H1 (cell line): ENCODE measurements at regions not wholly inside any gene's neighbourhood (a gene's known extent, or its start where the extent isn't known, plus 50 kb on each side); places are given as distances from the start of the nearest gene placed in this dataset.

Source experiments
- ASH2L ChIP-seq: fragments of 200-600, 300-600 bp; sonication (generic); IDR thresholded peaks from one replicate; pipeline ENCODE4 v1.7.1; 2017; ENCODE audit warnings: low read length
- BRCA1 ChIP-seq: IDR thresholded peaks from 2 replicates; pipeline ENCODE4 v1.6.1; 2012; ENCODE audit warnings: low read depth, low read length, improper control_type of control experiment
- CBX8 ChIP-seq: fragments of 300-800, 300-1000 bp; sonication (generic); IDR thresholded peaks from 2 replicates; pipeline ENCODE4 v1.7.1; 2016; ENCODE audit warnings: low read depth, low read length, borderline replicate concordance
- CEBPB ChIP-seq: IDR thresholded peaks from 2 replicates; pipeline ENCODE4 v1.6.1; 2012; ENCODE audit warnings: low read depth, low read length
- CREB1 ChIP-seq: IDR thresholded peaks from 2 replicates; pipeline ENCODE4 v1.6.1; 2012; ENCODE audit warnings: inconsistent platforms
- CTBP2 ChIP-seq: IDR thresholded peaks from 2 replicates; pipeline ENCODE4 v1.7.0; 2011; ENCODE audit warnings: borderline replicate concordance, mild to moderate bottlenecking, moderate library complexity, mixed read lengths, low read length; ENCODE audit not compliant: insufficient read depth, insufficient read length
- EGR1 ChIP-seq: IDR thresholded peaks from 2 replicates; pipeline ENCODE4 v1.6.1; 2011; ENCODE audit warnings: low read depth, low read length, borderline replicate concordance
- GTF2F1 ChIP-seq: IDR thresholded peaks from 2 replicates; pipeline ENCODE4 v1.6.1; 2012; ENCODE audit warnings: low read depth, low read length, improper control_type of control experiment, borderline replicate concordance
- HDAC6 ChIP-seq: IDR thresholded peaks from one replicate; pipeline ENCODE4 v1.7.1; 2012; ENCODE audit warnings: low read depth, mild to moderate bottlenecking, inconsistent platforms, low read length, moderate library complexity
- JUN ChIP-seq: IDR thresholded peaks from 2 replicates; pipeline ENCODE4 v1.6.1; 2011; ENCODE audit warnings: low read depth, mild to moderate bottlenecking, improper control_type of control experiment, low read length
- KDM1A ChIP-seq: fragments of 200-600, 300-600 bp; sonication (generic); IDR thresholded peaks from 2 replicates; pipeline ENCODE4 v1.7.1; 2016; ENCODE audit warnings: mild to moderate bottlenecking, low read length, borderline replicate concordance
- KDM5A ChIP-seq: fragments of 200-600 bp; IDR thresholded peaks from 2 replicates; pipeline ENCODE4 v1.7.1; 2012; ENCODE audit warnings: mild to moderate bottlenecking, low read length, inconsistent platforms, mixed read lengths
- MAFK ChIP-seq: IDR thresholded peaks from 2 replicates; pipeline ENCODE4 v1.6.1; 2012; ENCODE audit warnings: low read depth, mild to moderate bottlenecking, improper control_type of control experiment, low read length
- POLR2A ChIP-seq, 2 experiments: IDR thresholded peaks; 1 replicate in 1 of 2; 2 replicates in 1 of 2; pipeline ENCODE4 v1.6.1; 2011; ENCODE audit warnings: low read depth in 2 of 2, low read length in 2 of 2, mild to moderate bottlenecking in 2 of 2; ENCODE audit errors: control extremely low read depth in 1 of 2
- POLR2AphosphoS5 ChIP-seq: IDR thresholded peaks from 2 replicates; pipeline ENCODE4 v1.6.1; 2011; ENCODE audit warnings: low read depth, low read length
- RBBP5 ChIP-seq: IDR thresholded peaks from 2 replicates; pipeline ENCODE4 v1.7.1; 2012; ENCODE audit warnings: low read depth, mild to moderate bottlenecking, inconsistent platforms, low read length, moderate library complexity, borderline replicate concordance
- SAP30 ChIP-seq: fragments of 300-600 bp; sonication (generic); IDR thresholded peaks from 2 replicates; pipeline ENCODE4 v1.7.1; 2012; ENCODE audit warnings: low read length, moderate library complexity, mild to moderate bottlenecking, inconsistent platforms; ENCODE audit not compliant: insufficient read depth, insufficient replicate concordance
- SIRT6 ChIP-seq: IDR thresholded peaks from one replicate; pipeline ENCODE4 v1.7.1; 2012; ENCODE audit warnings: low read length, inconsistent platforms
- SUZ12 ChIP-seq: fragments of 200-600 bp; sonication (generic); IDR thresholded peaks from 2 replicates; pipeline ENCODE4 v1.6.1; 2012; ENCODE audit warnings: mild to moderate bottlenecking, inconsistent platforms, low read length, moderate library complexity, mixed read lengths
- TAF1 ChIP-seq: IDR thresholded peaks from 2 replicates; pipeline ENCODE4 v1.6.1; 2011; ENCODE audit warnings: mild to moderate bottlenecking, low read depth, low read length
- TBP ChIP-seq: IDR thresholded peaks from 2 replicates; pipeline ENCODE4 v1.6.1; 2011; ENCODE audit warnings: low read depth, low read length, improper control_type of control experiment
- TCF12 ChIP-seq: IDR thresholded peaks from 2 replicates; pipeline ENCODE4 v1.6.1; 2011; ENCODE audit warnings: low read depth, mild to moderate bottlenecking, low read length
- TF ChIP-seq, protein P1 (sequence below), 3 experiments: IDR thresholded peaks; 1 replicate in 2 of 3; 2 replicates in 1 of 3; pipeline versions ENCODE4 v1.5.1 to v1.6.1; 2011; ENCODE audit warnings: low read length in 3 of 3, mild to moderate bottlenecking in 3 of 3, inconsistent platforms in 2 of 3, low read depth in 1 of 3, moderate library complexity in 1 of 3; ENCODE audit not compliant: insufficient read depth in 1 of 3; ENCODE audit errors: control extremely low read depth in 1 of 3

DNA sequence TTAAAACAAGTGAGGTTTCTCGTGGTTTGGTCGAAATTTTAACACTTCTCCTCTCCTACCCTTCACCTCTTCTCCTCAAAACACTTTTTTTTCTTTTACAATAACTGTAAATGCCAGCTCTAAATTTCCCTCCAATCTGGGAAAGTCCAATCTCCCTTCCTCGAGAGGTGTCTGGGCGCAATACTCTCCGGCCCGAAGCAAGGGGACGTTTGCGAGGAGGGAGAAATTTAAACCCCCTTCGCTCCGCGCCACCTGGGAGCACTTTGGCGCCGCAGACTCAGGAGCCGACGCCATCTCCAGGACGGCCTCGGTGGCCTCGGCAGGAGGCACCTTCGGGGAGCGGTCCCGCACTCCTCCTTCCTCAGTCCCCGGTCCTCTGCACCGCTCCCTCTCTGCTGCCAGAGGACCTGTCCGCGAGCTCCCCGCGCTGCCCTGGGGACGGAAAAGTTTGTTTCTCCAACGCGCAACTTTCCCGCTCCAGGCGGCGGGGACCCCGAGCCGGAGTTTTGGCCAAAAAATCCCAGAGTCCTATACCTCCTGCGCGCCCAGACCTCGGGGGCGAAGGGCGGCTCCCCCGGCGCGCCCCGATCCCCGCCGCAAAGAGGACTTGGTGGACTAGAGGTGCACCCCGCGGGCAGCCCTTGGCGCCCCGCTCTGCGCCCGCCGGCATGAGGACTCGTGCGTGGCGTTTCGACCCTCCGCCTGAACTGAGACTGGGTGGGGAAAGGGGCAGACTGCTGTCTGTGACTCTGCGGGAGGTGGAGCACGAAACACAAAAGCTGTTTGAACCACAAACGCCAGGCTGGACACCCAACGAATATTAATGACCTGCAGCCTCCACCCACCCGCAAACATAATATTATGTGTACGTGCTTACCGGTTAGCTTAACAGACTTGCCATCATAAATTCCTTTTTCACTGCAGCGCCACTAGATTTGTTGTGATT lies 95.2 kb upstream of the HMGA2 start (continued):
- TF ChIP-seq POLR2AphosphoS5: no peak
- no peak for TF ChIP-seq SAP30
- no peak for TF ChIP-seq TAF1
- TF ChIP-seq JUN: no peak
- TF ChIP-seq CREB1: 0 out of 2 replicates have a peak, but pooled peaks have one; percentile 13
- TF ChIP-seq CTBP2: no peak
- no peak for TF ChIP-seq CEBPB
- TF ChIP-seq POLR2A (IDR thresholded peaks at IDR 0.05; ENCODE audit: control extremely low read depth in 1 of 2, low read depth in 2 of 2, low read length in 2 of 2): no peak
- TF ChIP-seq RBBP5: peak; percentile 82; the same call in 1 of the 2 replicates
- no peak for TF ChIP-seq TBP
- no peak for TF ChIP-seq HDAC6
- peak; percentile 37; the same call in 1 of the 2 replicates for TF ChIP-seq KDM1A
- TF ChIP-seq MAFK: no peak
- TF ChIP-seq GTF2F1: no peak
- no peak for TF ChIP-seq BRCA1
- TF ChIP-seq ASH2L: peak; percentile 94
- peak; percentile 83 for TF ChIP-seq SUZ12
- TF ChIP-seq TCF12: no peak
- TF ChIP-seq, protein P1, sequence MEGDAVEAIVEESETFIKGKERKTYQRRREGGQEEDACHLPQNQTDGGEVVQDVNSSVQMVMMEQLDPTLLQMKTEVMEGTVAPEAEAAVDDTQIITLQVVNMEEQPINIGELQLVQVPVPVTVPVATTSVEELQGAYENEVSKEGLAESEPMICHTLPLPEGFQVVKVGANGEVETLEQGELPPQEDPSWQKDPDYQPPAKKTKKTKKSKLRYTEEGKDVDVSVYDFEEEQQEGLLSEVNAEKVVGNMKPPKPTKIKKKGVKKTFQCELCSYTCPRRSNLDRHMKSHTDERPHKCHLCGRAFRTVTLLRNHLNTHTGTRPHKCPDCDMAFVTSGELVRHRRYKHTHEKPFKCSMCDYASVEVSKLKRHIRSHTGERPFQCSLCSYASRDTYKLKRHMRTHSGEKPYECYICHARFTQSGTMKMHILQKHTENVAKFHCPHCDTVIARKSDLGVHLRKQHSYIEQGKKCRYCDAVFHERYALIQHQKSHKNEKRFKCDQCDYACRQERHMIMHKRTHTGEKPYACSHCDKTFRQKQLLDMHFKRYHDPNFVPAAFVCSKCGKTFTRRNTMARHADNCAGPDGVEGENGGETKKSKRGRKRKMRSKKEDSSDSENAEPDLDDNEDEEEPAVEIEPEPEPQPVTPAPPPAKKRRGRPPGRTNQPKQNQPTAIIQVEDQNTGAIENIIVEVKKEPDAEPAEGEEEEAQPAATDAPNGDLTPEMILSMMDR (IDR thresholded peaks at IDR 0.05; ENCODE audit: control extremely low read depth in 1 of 3, insufficient read depth in 1 of 3, low read depth in 1 of 3, low read length in 3 of 3): peak in 1 of 3 experiments; percentile 6; a peak in 1 of 4 replicates
- no peak for TF ChIP-seq CBX8
- no peak for TF ChIP-seq SIRT6
- TF ChIP-seq KDM5A: no peak
- no peak for TF ChIP-seq EGR1
